ENCODE measurements at regions not wholly inside any gene's neighbourhood (a gene's known extent, or its start where the extent isn't known, plus 50 kb on each side); places are given as distances from the start of the nearest gene placed in this dataset.

DNA sequence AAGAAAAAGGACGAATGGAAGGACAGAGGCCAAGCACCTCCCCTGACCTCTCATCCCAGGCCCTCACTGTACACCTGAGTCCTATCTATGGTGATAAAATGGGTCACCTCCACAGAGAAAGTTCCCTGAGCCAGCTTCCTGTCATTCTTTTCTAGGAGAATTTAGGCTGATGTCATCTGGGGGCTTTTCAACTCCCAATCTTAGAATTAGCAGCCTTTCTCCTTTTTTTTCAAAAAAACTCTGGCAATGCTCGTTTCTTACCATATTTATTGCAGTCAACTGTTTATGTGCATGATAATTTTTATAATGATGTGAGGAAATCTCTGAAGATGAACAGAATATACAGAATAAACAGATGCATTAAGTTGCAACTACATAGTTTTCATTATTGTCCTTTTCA, 177.6 kb downstream of the SNAPC1 start:
- no peaks in the 10 kb centered on the region for H3K79me2 ChIP-seq (ENCODE audit: insufficient read depth, low read depth)
- H3K4me2 ChIP-seq, result no peak overlapping the region
- H2AFZ ChIP-seq (ENCODE audit: low read depth), result no peak overlapping the region
- no peak overlapping the region for H3K27ac ChIP-seq
- no peaks in the 10 kb centered on the region for H3K4me1 ChIP-seq (ENCODE audit: low read depth, poor library complexity, severe bottlenecking)
- H3K9ac ChIP-seq, result no peak overlapping the region
- H4K20me1 ChIP-seq (ENCODE audit: insufficient read depth), result no peaks in the 10 kb centered on the region
- H3K4me3 ChIP-seq (IDR thresholded peaks at IDR 0.05; ENCODE audit: insufficient read depth, low read depth, low read length), result no peak overlapping the region
- TF ChIP-seq, protein P1, sequence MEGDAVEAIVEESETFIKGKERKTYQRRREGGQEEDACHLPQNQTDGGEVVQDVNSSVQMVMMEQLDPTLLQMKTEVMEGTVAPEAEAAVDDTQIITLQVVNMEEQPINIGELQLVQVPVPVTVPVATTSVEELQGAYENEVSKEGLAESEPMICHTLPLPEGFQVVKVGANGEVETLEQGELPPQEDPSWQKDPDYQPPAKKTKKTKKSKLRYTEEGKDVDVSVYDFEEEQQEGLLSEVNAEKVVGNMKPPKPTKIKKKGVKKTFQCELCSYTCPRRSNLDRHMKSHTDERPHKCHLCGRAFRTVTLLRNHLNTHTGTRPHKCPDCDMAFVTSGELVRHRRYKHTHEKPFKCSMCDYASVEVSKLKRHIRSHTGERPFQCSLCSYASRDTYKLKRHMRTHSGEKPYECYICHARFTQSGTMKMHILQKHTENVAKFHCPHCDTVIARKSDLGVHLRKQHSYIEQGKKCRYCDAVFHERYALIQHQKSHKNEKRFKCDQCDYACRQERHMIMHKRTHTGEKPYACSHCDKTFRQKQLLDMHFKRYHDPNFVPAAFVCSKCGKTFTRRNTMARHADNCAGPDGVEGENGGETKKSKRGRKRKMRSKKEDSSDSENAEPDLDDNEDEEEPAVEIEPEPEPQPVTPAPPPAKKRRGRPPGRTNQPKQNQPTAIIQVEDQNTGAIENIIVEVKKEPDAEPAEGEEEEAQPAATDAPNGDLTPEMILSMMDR (conservative IDR thresholded peaks at IDR 0.05; ENCODE audit: low read depth, low read length), result no peak
- no peaks in the 10 kb centered on the region for H3K36me3 ChIP-seq (ENCODE audit: insufficient read depth)
- H3K27me3 ChIP-seq (ENCODE audit: insufficient read depth, low read depth), result no peaks in the 10 kb centered on the region

DNA sequence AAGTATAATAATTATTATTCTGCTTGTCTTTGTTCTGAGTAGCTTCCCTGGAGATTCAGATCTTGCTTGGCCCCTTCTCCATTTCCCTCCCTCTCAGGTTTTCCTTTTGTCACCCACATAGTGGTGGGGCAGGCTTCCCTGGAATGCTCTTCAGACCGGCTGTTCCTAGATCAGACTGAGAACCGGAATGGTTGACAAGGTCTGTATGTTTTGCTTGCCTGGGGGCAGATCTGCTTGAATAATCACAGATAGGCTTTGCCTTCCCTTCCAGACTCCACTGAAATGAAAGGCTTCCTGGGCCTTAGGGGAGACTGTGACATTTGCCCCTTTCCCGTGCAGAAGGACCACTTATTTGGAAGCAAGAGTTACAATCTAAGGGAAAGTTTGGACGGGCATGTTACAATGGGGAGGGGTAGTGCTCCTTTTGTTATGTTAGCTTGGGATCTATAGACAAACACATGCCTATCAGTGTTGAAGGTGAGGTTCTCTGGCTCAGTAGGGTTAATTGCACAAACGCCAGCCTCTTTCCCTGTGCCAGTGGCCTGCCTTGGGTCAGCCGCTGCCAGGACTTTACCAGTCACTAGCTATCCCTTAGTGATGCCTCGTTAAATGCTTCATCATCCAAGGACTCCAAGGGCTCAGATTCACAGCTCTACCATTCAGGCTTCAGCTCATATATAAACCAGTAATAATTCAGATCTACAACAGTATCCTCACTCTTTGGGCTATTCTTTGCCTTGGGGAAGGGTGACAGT, 178.6 kb downstream of the SNAPC1 start:
- no peaks in the 10 kb centered on the region for H3K4me1 ChIP-seq (ENCODE audit: low read depth, poor library complexity, severe bottlenecking)
- TF ChIP-seq, protein P1 (conservative IDR thresholded peaks at IDR 0.05; ENCODE audit: low read depth, low read length), result no peak
- no peak overlapping the region for H3K4me2 ChIP-seq
- no peak overlapping the region for H3K27ac ChIP-seq
- H3K4me3 ChIP-seq (IDR thresholded peaks at IDR 0.05; ENCODE audit: insufficient read depth, low read depth, low read length), result no peak overlapping the region
- no peaks in the 10 kb centered on the region for H3K27me3 ChIP-seq (ENCODE audit: insufficient read depth, low read depth)
- no peaks in the 10 kb centered on the region for H4K20me1 ChIP-seq (ENCODE audit: insufficient read depth)
- no peak overlapping the region for H3K9ac ChIP-seq
- H3K79me2 ChIP-seq (ENCODE audit: insufficient read depth, low read depth), result no peaks in the 10 kb centered on the region
- H3K36me3 ChIP-seq (ENCODE audit: insufficient read depth), result no peaks in the 10 kb centered on the region
- H2AFZ ChIP-seq (ENCODE audit: low read depth), result no peak overlapping the region

GRCh38 chr14:61941421-61942150, 179.4 kb downstream of the SNAPC1 start:
- no peak overlapping the region for H3K9ac ChIP-seq
- no peaks in the 10 kb centered on the region for H3K27me3 ChIP-seq (ENCODE audit: insufficient read depth, low read depth)
- no peak overlapping the region for H3K4me2 ChIP-seq
- no peaks in the 10 kb centered on the region for H3K79me2 ChIP-seq (ENCODE audit: insufficient read depth, low read depth)
- H3K27ac ChIP-seq, result no peak overlapping the region
- H4K20me1 ChIP-seq (ENCODE audit: insufficient read depth), result no peaks in the 10 kb centered on the region
- H2AFZ ChIP-seq (ENCODE audit: low read depth), result no peak overlapping the region
- H3K4me1 ChIP-seq (ENCODE audit: low read depth, poor library complexity, severe bottlenecking), result no peaks in the 10 kb centered on the region
- TF ChIP-seq, protein P1 (conservative IDR thresholded peaks at IDR 0.05; ENCODE audit: low read depth, low read length), result no peak
- H3K36me3 ChIP-seq (ENCODE audit: insufficient read depth), result no peaks in the 10 kb centered on the region
- no peak overlapping the region for H3K4me3 ChIP-seq (IDR thresholded peaks at IDR 0.05; ENCODE audit: insufficient read depth, low read depth, low read length)

DNA sequence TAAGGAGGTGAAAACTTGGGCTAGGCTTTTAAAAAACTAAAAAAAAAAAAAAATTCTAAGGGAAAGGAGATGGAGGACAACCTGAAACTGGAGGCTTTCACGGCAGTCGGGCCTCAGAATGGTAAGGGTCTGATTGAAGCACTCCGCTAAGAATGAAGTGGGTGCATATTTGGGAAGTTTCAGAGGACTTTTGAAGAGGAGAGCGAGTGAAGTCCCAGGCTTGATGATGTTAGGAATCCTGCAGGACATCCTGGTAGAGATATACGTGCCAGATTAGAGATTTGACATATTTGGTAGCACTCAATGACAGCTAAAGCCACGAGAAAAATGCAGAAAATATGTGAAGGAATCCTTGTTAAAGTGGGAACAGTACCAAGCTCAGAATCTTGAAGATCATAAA, 186.2 kb downstream of the SNAPC1 start:
- Histone ChIP-seq H3K4me3 (IDR thresholded peaks at IDR 0.05; ENCODE audit: insufficient read depth, low read depth, low read length) (no peak overlapping the region), H3K36me3 (ENCODE audit: insufficient read depth) (no peaks in the 10 kb centered on the region), H3K79me2 (ENCODE audit: insufficient read depth, low read depth) (no peaks in the 10 kb centered on the region), H3K4me1 (ENCODE audit: low read depth, poor library complexity, severe bottlenecking) (no peaks in the 10 kb centered on the region), H3K27me3 (ENCODE audit: insufficient read depth, low read depth) (no peaks in the 10 kb centered on the region), H3K4me2 (no peak overlapping the region), H3K9ac (no peak overlapping the region), H3K27ac (no peak overlapping the region), H4K20me1 (ENCODE audit: insufficient read depth) (no peaks in the 10 kb centered on the region), H2AFZ (ENCODE audit: low read depth) (no peak overlapping the region)
- TF ChIP-seq, protein P1 (conservative IDR thresholded peaks at IDR 0.05; ENCODE audit: low read depth, low read length), result no peak

All from KMS-11 (cell line).